Parathyroid adenoma (tissue), 2 donors: ENCODE measurements at regions not wholly inside any gene's neighbourhood (a gene's known extent, or its start where the extent isn't known, plus 50 kb on each side); places are given as distances from the start of the nearest gene placed in this dataset.

ENCODE experiments used
- H2AFZ ChIP-seq: fragments of 300-600 bp; sonication (generic); one replicate; pipeline ENCODE4 v1.7.0; 2017; ENCODE audit warnings: antibody characterized with exemption, mild to moderate bottlenecking
- H3K27ac ChIP-seq: fragments of 300-600 bp; sonication (generic); one replicate; pipeline ENCODE4 v1.7.0; 2017
- H3K27me3 ChIP-seq: fragments of 300-600 bp; sonication (generic); one replicate; pipeline ENCODE4 v1.7.0; 2017; ENCODE audit warnings: low read length; ENCODE audit not compliant: control insufficient read depth, insufficient read depth
- H3K36me3 ChIP-seq: fragments of 300-600 bp; sonication (generic); one replicate; pipeline ENCODE4 v1.7.0; 2017; ENCODE audit warnings: low read length; ENCODE audit not compliant: control insufficient read depth, insufficient read depth
- H3K4me1 ChIP-seq: fragments of 300-600 bp; sonication (generic); one replicate; pipeline ENCODE4 v1.7.0; 2017; ENCODE audit warnings: control low read depth
- H3K4me2 ChIP-seq: fragments of 300-600 bp; sonication (generic); one replicate; pipeline ENCODE4 v1.7.0; 2017; ENCODE audit warnings: low read length
- H3K4me3 ChIP-seq: fragments of 300-600 bp; sonication (generic); one replicate; pipeline ENCODE4 v1.7.0; 2017; ENCODE audit warnings: low read depth, low read length
- H3K79me2 ChIP-seq: fragments of 300-600 bp; sonication (generic); one replicate; pipeline ENCODE4 v1.7.0; 2017; ENCODE audit warnings: control low read depth
- H3K9ac ChIP-seq: fragments of 300-600 bp; sonication (generic); one replicate; pipeline ENCODE4 v1.7.0; 2017; ENCODE audit warnings: mild to moderate bottlenecking
- H3K9me3 ChIP-seq: fragments of 300-600 bp; sonication (generic); one replicate; pipeline ENCODE4 v1.7.0; 2017; ENCODE audit warnings: low read length; ENCODE audit not compliant: control insufficient read depth
- CTCF ChIP-seq: fragments of 300-600 bp; sonication (generic); IDR thresholded peaks from one replicate; pipeline ENCODE4 v1.7.0; 2017; ENCODE audit warnings: antibody characterized with exemption, mild to moderate bottlenecking
- donor health status: primary hyperparathyroidism.

- TF ChIP-seq CTCF = no peak
- Histone ChIP-seq H3K4me3 (no peak overlapping the region), H3K4me2 (no peak overlapping the region), H3K27me3 (no peaks in the 10 kb centered on the region), H3K36me3 (no peaks in the 10 kb centered on the region), H3K79me2 (no peaks in the 10 kb centered on the region), H3K27ac (no peak overlapping the region), H2AFZ (no peak overlapping the region), H3K4me1 (no peaks in the 10 kb centered on the region), H3K9me3 (no peaks in the 10 kb centered on the region), H3K9ac (no peak overlapping the region)
Observed at GRCh38 chr12:65756267-65756666, 68.0 kb upstream of the HMGA2 start.

DNA sequence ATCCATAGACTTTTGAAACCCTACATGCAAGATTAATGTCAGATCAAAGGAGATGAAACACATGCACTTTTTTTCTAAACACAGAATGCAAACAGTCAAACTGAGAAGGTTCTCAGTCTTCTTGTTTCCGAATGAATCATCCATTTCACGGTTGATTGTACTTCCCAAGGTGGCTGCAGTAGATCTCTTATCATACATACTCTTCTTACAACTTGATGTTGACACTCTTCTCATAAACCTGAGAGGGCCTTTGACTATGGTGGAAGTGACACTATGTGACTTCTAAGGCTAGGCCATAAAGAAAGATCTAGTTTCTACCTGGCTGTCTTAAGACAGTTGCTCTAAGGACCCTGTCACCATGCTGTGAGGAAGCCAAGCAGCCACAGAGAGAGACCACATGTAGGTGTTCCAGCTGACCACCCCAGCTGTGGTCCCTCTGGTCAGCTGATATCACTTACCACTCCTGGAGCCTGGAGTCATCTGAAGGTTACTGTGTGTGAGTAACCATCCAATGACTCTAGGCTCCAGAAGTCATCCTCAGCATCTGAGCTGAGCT, 67.2 kb upstream of the HMGA2 start:
- H3K27ac ChIP-seq = no peak overlapping the region
- H3K79me2 ChIP-seq = no peaks in the 10 kb centered on the region
- H3K27me3 ChIP-seq = no peaks in the 10 kb centered on the region
- no peak overlapping the region for H3K4me2 ChIP-seq
- no peak overlapping the region for H2AFZ ChIP-seq
- H3K9me3 ChIP-seq = no peaks in the 10 kb centered on the region
- H3K4me3 ChIP-seq = no peak overlapping the region
- TF ChIP-seq CTCF = no peak
- no peaks in the 10 kb centered on the region for H3K36me3 ChIP-seq
- H3K9ac ChIP-seq = no peak overlapping the region
- H3K4me1 ChIP-seq = no peaks in the 10 kb centered on the region

DNA sequence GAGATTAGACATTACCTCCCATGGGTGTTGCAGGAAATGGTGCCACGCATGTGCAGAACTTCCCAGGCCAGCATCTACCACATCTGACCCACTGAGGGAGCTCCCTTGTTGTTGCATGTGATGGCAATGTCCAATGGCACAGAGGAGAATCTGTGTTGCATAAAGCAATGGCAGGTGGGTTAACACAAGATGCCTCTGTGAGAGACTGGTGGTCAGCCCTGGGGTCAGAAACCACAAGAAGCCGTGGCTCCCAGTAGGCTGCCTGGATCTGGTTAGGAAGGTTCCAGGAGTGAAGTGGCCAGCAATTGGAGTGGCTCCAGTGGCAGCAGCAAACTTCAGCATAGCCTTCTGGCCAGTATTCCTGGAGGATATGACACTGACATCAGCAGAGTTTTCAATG, 65.9 kb upstream of the HMGA2 start:
- Histone ChIP-seq H3K4me1 (no peaks in the 10 kb centered on the region), H3K79me2 (no peaks in the 10 kb centered on the region), H3K36me3 (no peaks in the 10 kb centered on the region), H2AFZ (no peak overlapping the region), H3K27me3 (no peaks in the 10 kb centered on the region), H3K4me2 (no peak overlapping the region), H3K9ac (no peak overlapping the region), H3K4me3 (no peak overlapping the region), H3K9me3 (no peaks in the 10 kb centered on the region), H3K27ac (no peak overlapping the region)
- TF ChIP-seq CTCF = no peak

- H3K4me3 ChIP-seq = no peak overlapping the region
- no peak overlapping the region for H2AFZ ChIP-seq
- TF ChIP-seq CTCF = no peak
- no peak overlapping the region for H3K4me2 ChIP-seq
- no peaks in the 10 kb centered on the region for H3K27me3 ChIP-seq
- H3K9ac ChIP-seq = no peak overlapping the region
- no peaks in the 10 kb centered on the region for H3K79me2 ChIP-seq
- no peak overlapping the region for H3K27ac ChIP-seq
- no peaks in the 10 kb centered on the region for H3K36me3 ChIP-seq
- H3K4me1 ChIP-seq = no peaks in the 10 kb centered on the region
- H3K9me3 ChIP-seq = no peaks in the 10 kb centered on the region
Observed at GRCh38 chr12:65759735-65760134, 64.5 kb upstream of the HMGA2 start.

DNA sequence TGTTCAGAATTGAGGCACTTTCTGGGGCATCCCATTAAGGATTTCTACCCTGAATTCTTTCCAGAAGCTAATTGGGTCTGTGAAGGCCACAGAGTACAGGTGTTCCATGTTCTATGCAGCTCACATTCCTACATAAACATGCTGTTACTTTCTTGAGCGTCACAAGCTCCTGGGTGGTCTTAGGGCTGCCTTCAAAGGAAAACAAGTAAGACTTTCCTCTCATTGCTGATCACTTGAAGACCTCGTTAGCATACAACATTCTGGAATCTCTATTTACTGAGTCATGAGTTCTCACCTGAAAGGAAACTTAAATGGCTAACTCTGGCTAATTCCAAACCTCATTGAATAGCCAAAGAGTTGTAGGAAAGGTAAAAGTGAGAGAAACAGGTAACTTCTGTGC, 63.0 kb upstream of the HMGA2 start:
- H3K9ac ChIP-seq = no peak overlapping the region
- no peak overlapping the region for H3K4me3 ChIP-seq
- H2AFZ ChIP-seq = no peak overlapping the region
- no peaks in the 10 kb centered on the region for H3K36me3 ChIP-seq
- H3K4me1 ChIP-seq = no peaks in the 10 kb centered on the region
- H3K4me2 ChIP-seq = no peak overlapping the region
- no peaks in the 10 kb centered on the region for H3K27me3 ChIP-seq
- H3K9me3 ChIP-seq = no peaks in the 10 kb centered on the region
- no peak for TF ChIP-seq CTCF
- no peaks in the 10 kb centered on the region for H3K79me2 ChIP-seq
- H3K27ac ChIP-seq = no peak overlapping the region
